SK-N-SH treated with all-trans-retinoic acid at 6 μM for 48 hours (cell line): ENCODE measurements at regions not wholly inside any gene's neighbourhood (a gene's known extent, or its start where the extent isn't known, plus 50 kb on each side); places are given as distances from the start of the nearest gene placed in this dataset.

Experiments
- ARNTL ChIP-seq: fragments of 450-650 bp; formaldehyde crosslinking; IDR thresholded peaks from 2 replicates; pipeline ENCODE4 v1.5.0; 2020; ENCODE audit warnings: low read depth, mild to moderate bottlenecking, moderate library complexity, borderline replicate concordance
- CREB5 ChIP-seq: fragments of 250-450 bp; sonication (Bioruptor Pico); IDR thresholded peaks from 2 replicates; pipeline ENCODE4 v1.5.1; 2020; ENCODE audit warnings: low read depth, mild to moderate bottlenecking, moderate library complexity
- CSDC2 ChIP-seq: fragments of 250-450 bp; sonication (Bioruptor Pico); IDR thresholded peaks from 2 replicates; pipeline ENCODE4 v1.5.0; 2020; ENCODE audit warnings: mild to moderate bottlenecking, moderate library complexity
- CSRNP3 ChIP-seq: fragments of 250-450 bp; sonication (Bioruptor Pico); IDR thresholded peaks from 2 replicates; pipeline ENCODE4 v1.5.1; 2021; ENCODE audit warnings: mild to moderate bottlenecking, moderate library complexity
- ISL1 ChIP-seq: fragments of 250-450 bp; sonication (Bioruptor Pico); IDR thresholded peaks from 2 replicates; pipeline ENCODE4 v2.1.2; 2022; ENCODE audit warnings: mild to moderate bottlenecking, moderate library complexity
- PATZ1 ChIP-seq: fragments of 250-450 bp; sonication (Bioruptor Pico); IDR thresholded peaks from 2 replicates; pipeline ENCODE4 v1.8.0; 2020; ENCODE audit warnings: mild to moderate bottlenecking, moderate library complexity, borderline replicate concordance
- ZC3H10 ChIP-seq: fragments of 250-450 bp; sonication (Bioruptor Pico); IDR thresholded peaks from 2 replicates; pipeline ENCODE4 v1.5.1; 2021; ENCODE audit warnings: mild to moderate bottlenecking, moderate library complexity
- ZFP3 ChIP-seq: fragments of 250-450 bp; sonication (Bioruptor Pico); IDR thresholded peaks from 2 replicates; pipeline ENCODE4 v1.5.0; 2020; ENCODE audit warnings: mild to moderate bottlenecking, moderate library complexity
- ZFP30 ChIP-seq: fragments of 450-650 bp; formaldehyde crosslinking; IDR thresholded peaks from 2 replicates; pipeline ENCODE4 v1.5.0; 2022; ENCODE audit warnings: mild to moderate bottlenecking, moderate library complexity

GRCh38 chrX:26954029-26954428 is 509.1 kb downstream of the PPP4R3C start:
- TF ChIP-seq CSRNP3 (CRISPR knock-in tag) (no peak), PATZ1 (CRISPR knock-in tag) (no peak), ZFP3 (CRISPR knock-in tag) (no peak), CSDC2 (no peak), ARNTL (CRISPR knock-in tag) (no peak), ZFP30 (CRISPR knock-in tag) (no peak), CREB5 (no peak), ISL1 (CRISPR knock-in tag) (no peak), ZC3H10 (CRISPR knock-in tag) (no peak)
